ENCODE measurements at regions not wholly inside any gene's neighbourhood (a gene's known extent, or its start where the extent isn't known, plus 50 kb on each side); places are given as distances from the start of the nearest gene placed in this dataset.

- no peak for FAIRE-seq
- Histone ChIP-seq H2BK15ac (ENCODE audit: low read length) (no peak overlapping the region), H3K4me3 (ENCODE audit: extremely low read depth in 1 of 4, insufficient read depth in 2 of 4, low read depth in 3 of 4, low read length in 4 of 4) (no peak overlapping the region), H3K9ac (replicated peaks in 1 of 4; ENCODE audit: extremely low read depth in 1 of 4, low read depth in 3 of 4, low read length in 3 of 4) (no peak overlapping the region), H2BK5ac (ENCODE audit: low read depth, low read length) (no peak overlapping the region), H2AK5ac (ENCODE audit: low read depth, low read length) (no peak overlapping the region), H3K23me2 (ENCODE audit: low read depth, low read length) (no peaks in the 10 kb centered on the region), H3K27me3 (replicated peaks in 1 of 4; ENCODE audit: control insufficient read depth in 3 of 4, extremely low read depth in 1 of 4, insufficient read depth in 3 of 4, low read length in 3 of 4) (no peaks in the 10 kb centered on the region), H2BK20ac (ENCODE audit: low read length) (no peak overlapping the region), H3K79me2 (ENCODE audit: control insufficient read depth in 1 of 2, insufficient read depth in 2 of 2, low read length in 2 of 2) (no peaks in the 10 kb centered on the region), H3K4me1 (replicated peaks in 1 of 4; ENCODE audit: control insufficient read depth in 3 of 4, insufficient read depth in 4 of 4, low read length in 3 of 4) (no peaks in the 10 kb centered on the region), H3K4ac (replicated peaks; ENCODE audit: insufficient read length, low read depth, low read length) (peak overlapping the region; percentile 29), H2BK120ac (replicated peaks; ENCODE audit: low read depth, low read length) (no peak overlapping the region), H2BK12ac (ENCODE audit: low read depth, low read length) (no peak overlapping the region), H4K5ac (ENCODE audit: insufficient read length, low read depth, low read length) (no peak overlapping the region), H3K23ac (ENCODE audit: insufficient read length) (no peak overlapping the region), H3K36me3 (ENCODE audit: control insufficient read depth in 2 of 4, insufficient read depth in 4 of 4, low read length in 3 of 4) (no peaks in the 10 kb centered on the region), H4K91ac (replicated peaks; ENCODE audit: insufficient read length, low read length) (no peak overlapping the region), H4K20me1 (replicated peaks in 1 of 2; ENCODE audit: control insufficient read depth in 1 of 2, insufficient read depth in 2 of 2, low read length in 2 of 2) (no peaks in the 10 kb centered on the region), H3K27ac (ENCODE audit: low read depth, low read length) (no peak overlapping the region), H3K79me1 (ENCODE audit: low read depth, low read length) (no peaks in the 10 kb centered on the region), H3K18ac (ENCODE audit: extremely low read depth, low read length) (no peak overlapping the region), H3K56ac (replicated peaks; ENCODE audit: insufficient read length, low read depth, low read length) (no peak overlapping the region), H3K14ac (ENCODE audit: insufficient read length) (no peak overlapping the region), H4K8ac (ENCODE audit: extremely low read depth, insufficient read depth, low read length) (no peak overlapping the region), H2AFZ (ENCODE audit: low read length) (no peak overlapping the region), H3K9me3 (ENCODE audit: insufficient read depth in 2 of 2, low read depth in 1 of 2, low read length in 1 of 2) (no peaks in the 10 kb centered on the region), H3K4me2 (ENCODE audit: insufficient read depth in 1 of 2, low read depth in 2 of 2, low read length in 2 of 2) (no peak overlapping the region)
- DNase-seq (ENCODE audit: low read depth in 1 of 2, low spot score in 2 of 2) = no peak
- POLR2A ChIA-PET (ENCODE audit: partially characterized antibody) = no interaction called here
- CTCF ChIA-PET (ENCODE audit: partially characterized antibody) = interaction anchor here (1.0 kb wide), 1 partner anchor 18 kb away, joined by 3 read pairs; no protein-coding TSS in a partner anchor
- WGBS, 2 experiments (ENCODE audit: extremely low coverage in 1 of 2, insufficient coverage in 1 of 2, insufficient read length in 1 of 2, insufficient replicate concordance in 2 of 2, low coverage in 1 of 2, low lambda C conversion rate in 2 of 2, missing lambda C conversion rate in 1 of 2) = 73% methylated on average over 1 of the region's 1 CpG; no CpG with 5 or more reads in 1 of the 2 experiments
- TF ChIP-seq TAF1 (IDR thresholded peaks at IDR 0.05; ENCODE audit: low read depth, low read length) (no peak), ZNF274 (IDR thresholded peaks at IDR 0.05; ENCODE audit: borderline replicate concordance, extremely low read depth, low read length) (no peak), EP300 (IDR thresholded peaks at IDR 0.05; ENCODE audit: borderline replicate concordance in 1 of 2, low read depth in 2 of 2, low read length in 2 of 2) (no peak), CTCF (IDR thresholded peaks at IDR 0.05; ENCODE audit: control extremely low read depth in 1 of 3, insufficient read depth in 1 of 3, low read depth in 1 of 3, low read length in 3 of 3) (no peak), POU5F1 (IDR thresholded peaks at IDR 0.05; ENCODE audit: low read depth, low read length) (no peak), RFX5 (IDR thresholded peaks at IDR 0.05; ENCODE audit: borderline replicate concordance, low read depth, low read length) (no peak), RXRA (IDR thresholded peaks at IDR 0.05; ENCODE audit: insufficient read depth, low read depth, low read length) (no peak), TBP (IDR thresholded peaks at IDR 0.05; ENCODE audit: low read depth, low read length) (no peak), SIN3A (conservative IDR thresholded peaks at IDR 0.05 in 1 of 2, IDR thresholded peaks at IDR 0.05 in 1 of 2; ENCODE audit: low read depth in 1 of 2, low read length in 2 of 2) (no peak), POLR2A (IDR thresholded peaks at IDR 0.05; ENCODE audit: control extremely low read depth in 1 of 2, low read depth in 2 of 2, low read length in 2 of 2) (no peak), PHF8 (conservative IDR thresholded peaks at IDR 0.05; ENCODE audit: low read depth, low read length) (no peak)
- TF ChIP-seq, protein P1, sequence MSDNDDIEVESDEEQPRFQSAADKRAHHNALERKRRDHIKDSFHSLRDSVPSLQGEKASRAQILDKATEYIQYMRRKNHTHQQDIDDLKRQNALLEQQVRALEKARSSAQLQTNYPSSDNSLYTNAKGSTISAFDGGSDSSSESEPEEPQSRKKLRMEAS (IDR thresholded peaks at IDR 0.05) = no peak
These were observed 193.2 kb upstream of the FRMD6 start for GRCh38 chr14:51458563-51458955.

Data from H1 (cell line).